ENCODE measurements at regions not wholly inside any gene's neighbourhood (a gene's known extent, or its start where the extent isn't known, plus 50 kb on each side); places are given as distances from the start of the nearest gene placed in this dataset.

DNA sequence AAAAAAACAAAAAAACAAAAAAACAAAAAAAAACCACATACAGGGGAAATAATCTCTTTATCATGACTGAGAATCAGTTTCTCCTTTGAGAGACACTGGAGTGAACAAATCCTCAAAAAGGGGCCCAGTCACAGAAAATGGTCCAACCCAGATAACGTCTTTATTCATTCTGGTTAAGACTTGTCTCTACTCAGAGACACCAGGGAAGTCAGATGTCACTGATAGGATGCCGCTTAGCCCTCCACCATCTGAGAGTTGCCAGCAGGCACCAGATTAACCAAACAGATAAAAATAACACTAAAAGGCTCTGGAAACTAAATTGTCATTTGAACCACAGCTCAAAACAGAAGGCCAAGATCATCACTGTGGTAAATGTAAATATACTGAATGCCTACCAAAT is 1163.4 kb upstream of the ATXN8OS start:
- no peak for TF ChIP-seq EZH2 (IDR thresholded peaks at IDR 0.05; ENCODE audit: low read length, unreplicated experiment)
- TF ChIP-seq, protein P1, sequence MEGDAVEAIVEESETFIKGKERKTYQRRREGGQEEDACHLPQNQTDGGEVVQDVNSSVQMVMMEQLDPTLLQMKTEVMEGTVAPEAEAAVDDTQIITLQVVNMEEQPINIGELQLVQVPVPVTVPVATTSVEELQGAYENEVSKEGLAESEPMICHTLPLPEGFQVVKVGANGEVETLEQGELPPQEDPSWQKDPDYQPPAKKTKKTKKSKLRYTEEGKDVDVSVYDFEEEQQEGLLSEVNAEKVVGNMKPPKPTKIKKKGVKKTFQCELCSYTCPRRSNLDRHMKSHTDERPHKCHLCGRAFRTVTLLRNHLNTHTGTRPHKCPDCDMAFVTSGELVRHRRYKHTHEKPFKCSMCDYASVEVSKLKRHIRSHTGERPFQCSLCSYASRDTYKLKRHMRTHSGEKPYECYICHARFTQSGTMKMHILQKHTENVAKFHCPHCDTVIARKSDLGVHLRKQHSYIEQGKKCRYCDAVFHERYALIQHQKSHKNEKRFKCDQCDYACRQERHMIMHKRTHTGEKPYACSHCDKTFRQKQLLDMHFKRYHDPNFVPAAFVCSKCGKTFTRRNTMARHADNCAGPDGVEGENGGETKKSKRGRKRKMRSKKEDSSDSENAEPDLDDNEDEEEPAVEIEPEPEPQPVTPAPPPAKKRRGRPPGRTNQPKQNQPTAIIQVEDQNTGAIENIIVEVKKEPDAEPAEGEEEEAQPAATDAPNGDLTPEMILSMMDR (conservative IDR thresholded peaks at IDR 0.05; ENCODE audit: low read depth, low read length): no peak
- no peak for TF ChIP-seq EZH2phosphoT487 (IDR thresholded peaks at IDR 0.05; ENCODE audit: borderline replicate concordance, low read length)

Data from PC-3 (cell line).